OCI-LY1 (cell line): ENCODE measurements at regions not wholly inside any gene's neighbourhood (a gene's known extent, or its start where the extent isn't known, plus 50 kb on each side); places are given as distances from the start of the nearest gene placed in this dataset.

Source experiments
- CTCF ChIP-seq: fragments of 200-600 bp; sonication (generic), shearing (Covaris generic); IDR thresholded peaks from 2 replicates; pipeline ENCODE4 v1.5.1; 2017; ENCODE audit warnings: mild to moderate bottlenecking, antibody characterized with exemption, low read length, moderate library complexity, mixed read lengths
- EZH2 ChIP-seq: fragments of 200-600 bp; sonication (generic), shearing (Covaris generic); IDR thresholded peaks from 2 replicates; pipeline ENCODE4 v1.8.0; 2017; ENCODE audit warnings: borderline replicate concordance, mixed run types, mild to moderate bottlenecking, antibody characterized with exemption, low read length, moderate library complexity, mixed read lengths

GRCh38 chr10:43960477-43960876 lies 311.8 kb upstream of the ZNF32 start:
- no peak for TF ChIP-seq CTCF
- no peak for TF ChIP-seq EZH2
